Ovary (tissue), 3 donors: ENCODE measurements at regions not wholly inside any gene's neighbourhood (a gene's known extent, or its start where the extent isn't known, plus 50 kb on each side); places are given as distances from the start of the nearest gene placed in this dataset.

Experiments used
- CTCF ChIP-seq, 3 donors: fragments of 450-650 bp in 2 of 3; fragments of 200-600 bp in 1 of 3; IDR thresholded peaks; one replicate each; pipeline versions ENCODE4 v1.5.1 to v1.8.0; 2016 to 2022; ENCODE audit warnings: antibody characterized with exemption in 3 of 3, mild to moderate bottlenecking in 1 of 3
- EP300 ChIP-seq: sonication (generic); formaldehyde crosslinking; IDR thresholded peaks from one replicate; pipeline ENCODE4 v1.6.1; 2017; ENCODE audit warnings: antibody characterized with exemption
- donor health status: DM: no; HTN: no; CAD: no.

GRCh38 chr14:71729596-71729995 is 202.6 kb upstream of the RGS6 start:
- no peak for TF ChIP-seq CTCF (IDR thresholded peaks at IDR 0.05)
- TF ChIP-seq EP300 = no peak
